ENCODE measurements at regions not wholly inside any gene's neighbourhood (a gene's known extent, or its start where the extent isn't known, plus 50 kb on each side); places are given as distances from the start of the nearest gene placed in this dataset.

- no peak overlapping the region for H3K27ac ChIP-seq (ENCODE audit: low read length)
- H3K9ac ChIP-seq (ENCODE audit: low read depth, low read length), result no peak overlapping the region
- no peaks in the 10 kb centered on the region for H3K27me3 ChIP-seq (ENCODE audit: insufficient read depth, low read length)
- H3K4me3 ChIP-seq (ENCODE audit: low read length), result no peak overlapping the region
- H3K36me3 ChIP-seq (ENCODE audit: insufficient read depth, low read depth, low read length), result no peaks in the 10 kb centered on the region
- H3K9me3 ChIP-seq (ENCODE audit: insufficient read depth, low read depth, low read length), result no peaks in the 10 kb centered on the region
- H3K4me1 ChIP-seq (ENCODE audit: insufficient read depth, low read length), result peaks cover 41% of the 10 kb centered on the region
Observed at GRCh38 chr1:199688133-199688676, 339.3 kb upstream of the NR5A2 start.

GRCh38 chr1:199688774-199689173 lies 338.7 kb upstream of the NR5A2 start:
- H3K27me3 ChIP-seq (ENCODE audit: insufficient read depth, low read length), result no peaks in the 10 kb centered on the region
- no peaks in the 10 kb centered on the region for H3K36me3 ChIP-seq (ENCODE audit: insufficient read depth, low read depth, low read length)
- H3K4me1 ChIP-seq (ENCODE audit: insufficient read depth, low read length), result peaks cover 41% of the 10 kb centered on the region
- H3K9ac ChIP-seq (ENCODE audit: low read depth, low read length), result no peak overlapping the region
- H3K9me3 ChIP-seq (ENCODE audit: insufficient read depth, low read depth, low read length), result no peaks in the 10 kb centered on the region
- no peak overlapping the region for H3K27ac ChIP-seq (ENCODE audit: low read length)
- H3K4me3 ChIP-seq (ENCODE audit: low read length), result no peak overlapping the region

GRCh38 chr1:199690496-199690895 lies 337.0 kb upstream of the NR5A2 start:
- Histone ChIP-seq H3K9ac (ENCODE audit: low read depth, low read length) (no peak overlapping the region), H3K27ac (ENCODE audit: low read length) (no peak overlapping the region), H3K9me3 (ENCODE audit: insufficient read depth, low read depth, low read length) (no peaks in the 10 kb centered on the region), H3K36me3 (ENCODE audit: insufficient read depth, low read depth, low read length) (no peaks in the 10 kb centered on the region), H3K4me3 (ENCODE audit: low read length) (no peak overlapping the region), H3K27me3 (ENCODE audit: insufficient read depth, low read length) (no peaks in the 10 kb centered on the region), H3K4me1 (ENCODE audit: insufficient read depth, low read length) (peaks cover 41% of the 10 kb centered on the region)

GRCh38 chr1:199691540-199691939 lies 336.0 kb upstream of the NR5A2 start:
- Histone ChIP-seq H3K9ac (ENCODE audit: low read depth, low read length) (peak overlapping the region; percentile 31; the same call in 1 of the 2 replicates), H3K27ac (ENCODE audit: low read length) (no peak overlapping the region), H3K4me3 (ENCODE audit: low read length) (no peak overlapping the region), H3K27me3 (ENCODE audit: insufficient read depth, low read length) (no peaks in the 10 kb centered on the region), H3K36me3 (ENCODE audit: insufficient read depth, low read depth, low read length) (no peaks in the 10 kb centered on the region), H3K4me1 (ENCODE audit: insufficient read depth, low read length) (peaks cover 41% of the 10 kb centered on the region), H3K9me3 (ENCODE audit: insufficient read depth, low read depth, low read length) (no peaks in the 10 kb centered on the region)

- no peak overlapping the region for H3K4me3 ChIP-seq (ENCODE audit: low read length)
- no peaks in the 10 kb centered on the region for H3K27me3 ChIP-seq (ENCODE audit: insufficient read depth, low read length)
- no peaks in the 10 kb centered on the region for H3K9me3 ChIP-seq (ENCODE audit: insufficient read depth, low read depth, low read length)
- H3K9ac ChIP-seq (ENCODE audit: low read depth, low read length), result no peak overlapping the region
- H3K4me1 ChIP-seq (ENCODE audit: insufficient read depth, low read length), result peaks cover 24% of the 10 kb centered on the region; the same call in 1 of the 2 replicates
- H3K36me3 ChIP-seq (ENCODE audit: insufficient read depth, low read depth, low read length), result no peaks in the 10 kb centered on the region
- no peak overlapping the region for H3K27ac ChIP-seq (ENCODE audit: low read length)
Observed at GRCh38 chr1:199693724-199694123, 333.8 kb upstream of the NR5A2 start.

- H3K4me3 ChIP-seq (ENCODE audit: low read length), result no peak overlapping the region
Observed at GRCh38 chr1:199696225-199696624, 331.3 kb upstream of the NR5A2 start.

GRCh38 chr1:199698222-199698621 lies 329.3 kb upstream of the NR5A2 start:
- no peak overlapping the region for H3K4me3 ChIP-seq (ENCODE audit: low read length)
- no peaks in the 10 kb centered on the region for H3K4me1 ChIP-seq (ENCODE audit: insufficient read depth, low read length)
- no peaks in the 10 kb centered on the region for H3K27me3 ChIP-seq (ENCODE audit: insufficient read depth, low read length)
- no peak overlapping the region for H3K27ac ChIP-seq (ENCODE audit: low read length)
- H3K9ac ChIP-seq (ENCODE audit: low read depth, low read length), result no peak overlapping the region
- no peaks in the 10 kb centered on the region for H3K9me3 ChIP-seq (ENCODE audit: insufficient read depth, low read depth, low read length)
- H3K36me3 ChIP-seq (ENCODE audit: insufficient read depth, low read depth, low read length), result no peaks in the 10 kb centered on the region

More at GRCh38 chr1:199696225-199696624, 331.3 kb upstream of the NR5A2 start:
- Histone ChIP-seq H3K9ac (ENCODE audit: low read depth, low read length) (no peak overlapping the region), H3K27me3 (ENCODE audit: insufficient read depth, low read length) (no peaks in the 10 kb centered on the region), H3K36me3 (ENCODE audit: insufficient read depth, low read depth, low read length) (no peaks in the 10 kb centered on the region), H3K9me3 (ENCODE audit: insufficient read depth, low read depth, low read length) (no peaks in the 10 kb centered on the region), H3K27ac (ENCODE audit: low read length) (no peak overlapping the region), H3K4me1 (ENCODE audit: insufficient read depth, low read length) (peaks cover 6% of the 10 kb centered on the region; the same call in 1 of the 2 replicates)

GRCh38 chr1:199700551-199700950 lies 327.0 kb upstream of the NR5A2 start:
- H3K27me3 ChIP-seq (ENCODE audit: insufficient read depth, low read length), result no peaks in the 10 kb centered on the region
- H3K9ac ChIP-seq (ENCODE audit: low read depth, low read length), result no peak overlapping the region
- no peaks in the 10 kb centered on the region for H3K36me3 ChIP-seq (ENCODE audit: insufficient read depth, low read depth, low read length)
- H3K4me1 ChIP-seq (ENCODE audit: insufficient read depth, low read length), result no peaks in the 10 kb centered on the region
- H3K27ac ChIP-seq (ENCODE audit: low read length), result no peak overlapping the region
- H3K9me3 ChIP-seq (ENCODE audit: insufficient read depth, low read depth, low read length), result no peaks in the 10 kb centered on the region
- H3K4me3 ChIP-seq (ENCODE audit: low read length), result no peak overlapping the region

- Histone ChIP-seq H3K4me3 (ENCODE audit: low read length) (no peak overlapping the region), H3K27me3 (ENCODE audit: insufficient read depth, low read length) (no peaks in the 10 kb centered on the region), H3K27ac (ENCODE audit: low read length) (no peak overlapping the region), H3K9me3 (ENCODE audit: insufficient read depth, low read depth, low read length) (no peaks in the 10 kb centered on the region), H3K4me1 (ENCODE audit: insufficient read depth, low read length) (no peaks in the 10 kb centered on the region), H3K36me3 (ENCODE audit: insufficient read depth, low read depth, low read length) (no peaks in the 10 kb centered on the region), H3K9ac (ENCODE audit: low read depth, low read length) (no peak overlapping the region)
Observed at GRCh38 chr1:199701726-199702125, 325.8 kb upstream of the NR5A2 start.

- no peaks in the 10 kb centered on the region for H3K9me3 ChIP-seq (ENCODE audit: insufficient read depth, low read depth, low read length)
- H3K27me3 ChIP-seq (ENCODE audit: insufficient read depth, low read length), result no peaks in the 10 kb centered on the region
- H3K27ac ChIP-seq (ENCODE audit: low read length), result no peak overlapping the region
- no peak overlapping the region for H3K9ac ChIP-seq (ENCODE audit: low read depth, low read length)
- no peaks in the 10 kb centered on the region for H3K36me3 ChIP-seq (ENCODE audit: insufficient read depth, low read depth, low read length)
- H3K4me3 ChIP-seq (ENCODE audit: low read length), result no peak overlapping the region
- H3K4me1 ChIP-seq (ENCODE audit: insufficient read depth, low read length), result no peaks in the 10 kb centered on the region
Observed at GRCh38 chr1:199704231-199704630, 323.3 kb upstream of the NR5A2 start.

GRCh38 chr1:199705825-199706224 lies 321.7 kb upstream of the NR5A2 start:
- H3K4me1 ChIP-seq (ENCODE audit: insufficient read depth, low read length), result no peaks in the 10 kb centered on the region
- no peaks in the 10 kb centered on the region for H3K27me3 ChIP-seq (ENCODE audit: insufficient read depth, low read length)
- H3K27ac ChIP-seq (ENCODE audit: low read length), result no peak overlapping the region
- H3K9ac ChIP-seq (ENCODE audit: low read depth, low read length), result no peak overlapping the region
- H3K4me3 ChIP-seq (ENCODE audit: low read length), result no peak overlapping the region
- H3K36me3 ChIP-seq (ENCODE audit: insufficient read depth, low read depth, low read length), result no peaks in the 10 kb centered on the region
- H3K9me3 ChIP-seq (ENCODE audit: insufficient read depth, low read depth, low read length), result peaks cover 1% of the 10 kb centered on the region; the same call in 1 of the 2 replicates

- Histone ChIP-seq H3K4me3 (ENCODE audit: low read length) (no peak overlapping the region), H3K9me3 (ENCODE audit: insufficient read depth, low read depth, low read length) (peaks cover 12% of the 10 kb centered on the region; the same call in 1 of the 2 replicates), H3K9ac (ENCODE audit: low read depth, low read length) (no peak overlapping the region), H3K27ac (ENCODE audit: low read length) (no peak overlapping the region), H3K4me1 (ENCODE audit: insufficient read depth, low read length) (no peaks in the 10 kb centered on the region), H3K36me3 (ENCODE audit: insufficient read depth, low read depth, low read length) (no peaks in the 10 kb centered on the region), H3K27me3 (ENCODE audit: insufficient read depth, low read length) (no peaks in the 10 kb centered on the region)
Observed at GRCh38 chr1:199706826-199707606, 320.5 kb upstream of the NR5A2 start.

All from iPS-20b (cell line).